Lung (tissue), 11 donors: ENCODE measurements at regions not wholly inside any gene's neighbourhood (a gene's known extent, or its start where the extent isn't known, plus 50 kb on each side); places are given as distances from the start of the nearest gene placed in this dataset.

Source experiments
- ATAC-seq: fragments of 200-7000 bp; cut with Tn5 transposase; one replicate; pipeline ENCODE4 v1.9.1; 2020; ENCODE audit warnings: moderate number of reproducible peaks; ENCODE audit not compliant: insufficient read depth, low FRiP score
- DNase-seq, 3 donors: peaks; one replicate each; pipeline ENCODE4 v3.0.0-alpha.2; 2013 to 2017
- H3K27ac ChIP-seq, 2 donors: one replicate each; pipeline ENCODE4 v1.5.1; 2013; ENCODE audit warnings: mild to moderate bottlenecking in 2 of 2, moderate library complexity in 2 of 2, control low read depth in 1 of 2, inconsistent platforms in 1 of 2, low read depth in 1 of 2, low read length in 1 of 2
- H3K27me3 ChIP-seq, 3 donors: one replicate each; pipeline ENCODE4 v1.5.1; 2013; ENCODE audit warnings: low read length in 2 of 3; ENCODE audit not compliant: control insufficient read depth in 3 of 3, insufficient read depth in 3 of 3
- H3K36me3 ChIP-seq, 4 donors: one replicate each; pipeline ENCODE4 v1.5.1; 2013; ENCODE audit warnings: low read length in 4 of 4, mild to moderate bottlenecking in 1 of 4, moderate library complexity in 1 of 4; ENCODE audit not compliant: control insufficient read depth in 4 of 4, insufficient read depth in 4 of 4
- H3K4me1 ChIP-seq, 5 donors: one replicate each; pipeline ENCODE4 v1.5.1; 2013; ENCODE audit warnings: low read length in 5 of 5, mild to moderate bottlenecking in 2 of 5, moderate library complexity in 1 of 5; ENCODE audit not compliant: control insufficient read depth in 5 of 5, insufficient read depth in 5 of 5
- H3K4me3 ChIP-seq: one replicate; pipeline ENCODE4 v1.5.1; 2013; ENCODE audit warnings: mild to moderate bottlenecking, control low read depth, moderate library complexity
- H3K9ac ChIP-seq, 2 donors: one replicate each; pipeline ENCODE4 v1.5.1; 2013; ENCODE audit warnings: low read length in 2 of 2, control low read depth in 1 of 2; ENCODE audit not compliant: insufficient read depth in 1 of 2
- H3K9me3 ChIP-seq, 4 donors: one replicate each; pipeline ENCODE4 v1.5.1; 2013; ENCODE audit warnings: low read length in 3 of 4, mild to moderate bottlenecking in 1 of 4, moderate library complexity in 1 of 4; ENCODE audit not compliant: control insufficient read depth in 4 of 4, insufficient read depth in 3 of 4
- WGBS, 2 donors: extraction: QIAGEN DNeasy Blood & Tissue Kit; methylation state at CpG; one replicate each; pipeline ENCODE4 v1.1.7; 2013; 5-methylcytosine and 5-hydroxymethylcytosine counted together
- TF ChIP-seq, protein P1 (sequence below): IDR thresholded peaks from 2 replicates; pipeline ENCODE4 v1.5.1; 2012; ENCODE audit warnings: mild to moderate bottlenecking; ENCODE audit errors: control extremely low read depth, extremely low read depth
- donor health status: control.
- donor health status: control.
- donor health status: Bipolar disorder and iron deficiency.
- donor health status: healthy.
- donor health status: DM: yes; HTN: yes; CAD: no.

DNA sequence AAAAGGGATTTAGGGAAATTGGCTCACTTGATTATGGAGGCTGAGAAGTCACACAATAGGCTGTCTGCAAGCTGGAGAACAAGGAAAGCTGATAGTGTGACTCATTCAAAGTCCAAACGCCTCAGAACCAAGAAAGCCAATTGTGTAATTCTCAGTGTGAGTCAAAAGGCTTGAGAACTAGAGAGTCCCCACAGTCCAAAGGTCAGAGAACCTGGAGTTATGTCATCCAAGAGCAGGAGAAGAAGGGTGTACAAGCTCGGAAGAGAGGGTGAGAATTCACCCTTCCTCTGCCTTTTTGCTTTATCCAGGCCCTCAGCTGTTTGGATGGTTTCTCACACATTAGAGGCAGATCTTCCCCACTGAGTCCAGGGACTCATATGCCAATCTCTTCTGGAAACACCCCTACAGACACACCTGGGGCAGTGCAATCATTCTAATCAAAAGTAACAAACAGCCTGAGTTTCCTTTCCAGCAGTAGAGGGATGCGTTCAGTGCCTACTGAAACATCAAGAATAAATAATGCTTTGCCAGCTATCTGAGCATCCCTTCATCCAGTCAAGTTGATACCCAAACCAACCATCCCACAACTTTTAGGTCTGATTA, 271.5 kb downstream of the SATB1 start:
- no peak overlapping the region for H3K9ac ChIP-seq
- no peaks in the 10 kb centered on the region for H3K9me3 ChIP-seq
- no peaks in the 10 kb centered on the region for H3K27me3 ChIP-seq
- no peak overlapping the region for H3K27ac ChIP-seq
- DNase-seq (no peak), ATAC-seq (peak; percentile 58)
- H3K4me3 ChIP-seq, result no peak overlapping the region
- 46 to 59% methylated on average over 3 of the region's 3 CpGs for WGBS, 2 donors
- TF ChIP-seq, protein P1, sequence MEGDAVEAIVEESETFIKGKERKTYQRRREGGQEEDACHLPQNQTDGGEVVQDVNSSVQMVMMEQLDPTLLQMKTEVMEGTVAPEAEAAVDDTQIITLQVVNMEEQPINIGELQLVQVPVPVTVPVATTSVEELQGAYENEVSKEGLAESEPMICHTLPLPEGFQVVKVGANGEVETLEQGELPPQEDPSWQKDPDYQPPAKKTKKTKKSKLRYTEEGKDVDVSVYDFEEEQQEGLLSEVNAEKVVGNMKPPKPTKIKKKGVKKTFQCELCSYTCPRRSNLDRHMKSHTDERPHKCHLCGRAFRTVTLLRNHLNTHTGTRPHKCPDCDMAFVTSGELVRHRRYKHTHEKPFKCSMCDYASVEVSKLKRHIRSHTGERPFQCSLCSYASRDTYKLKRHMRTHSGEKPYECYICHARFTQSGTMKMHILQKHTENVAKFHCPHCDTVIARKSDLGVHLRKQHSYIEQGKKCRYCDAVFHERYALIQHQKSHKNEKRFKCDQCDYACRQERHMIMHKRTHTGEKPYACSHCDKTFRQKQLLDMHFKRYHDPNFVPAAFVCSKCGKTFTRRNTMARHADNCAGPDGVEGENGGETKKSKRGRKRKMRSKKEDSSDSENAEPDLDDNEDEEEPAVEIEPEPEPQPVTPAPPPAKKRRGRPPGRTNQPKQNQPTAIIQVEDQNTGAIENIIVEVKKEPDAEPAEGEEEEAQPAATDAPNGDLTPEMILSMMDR, result no peak
- no peaks in the 10 kb centered on the region for H3K36me3 ChIP-seq
- H3K4me1 ChIP-seq, result no peaks in the 10 kb centered on the region

DNA sequence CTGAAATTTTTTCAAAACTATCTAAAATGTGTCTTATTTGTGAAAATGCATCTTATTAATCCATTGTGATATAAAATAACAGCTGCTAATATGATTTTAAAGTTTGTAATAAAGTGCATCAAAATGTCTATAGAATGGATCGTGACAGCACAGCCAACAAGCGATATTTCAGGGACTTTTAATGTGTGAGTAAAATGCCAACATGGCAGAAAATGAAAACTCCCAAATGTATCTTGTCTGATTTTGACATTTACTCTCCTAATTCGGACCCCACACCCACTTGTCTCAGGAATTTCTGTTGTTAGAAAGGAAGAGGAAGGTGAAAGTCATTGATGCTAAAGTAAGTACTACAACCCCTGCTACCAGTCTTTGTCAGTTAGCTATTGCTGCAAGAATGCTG, 273.9 kb downstream of the SATB1 start:
- WGBS, 2 donors, result 85 to 92% methylated on average over 3 of the region's 3 CpGs
- H3K4me3 ChIP-seq, result no peak overlapping the region
- H3K36me3 ChIP-seq, result no peaks in the 10 kb centered on the region
- H3K9me3 ChIP-seq, result no peaks in the 10 kb centered on the region
- DNase-seq, result no peak
- H3K4me1 ChIP-seq, result no peaks in the 10 kb centered on the region
- ATAC-seq, result no peak
- no peaks in the 10 kb centered on the region for H3K27me3 ChIP-seq
- TF ChIP-seq, protein P1, result no peak
- no peak overlapping the region for H3K9ac ChIP-seq
- H3K27ac ChIP-seq, result no peak overlapping the region

DNA sequence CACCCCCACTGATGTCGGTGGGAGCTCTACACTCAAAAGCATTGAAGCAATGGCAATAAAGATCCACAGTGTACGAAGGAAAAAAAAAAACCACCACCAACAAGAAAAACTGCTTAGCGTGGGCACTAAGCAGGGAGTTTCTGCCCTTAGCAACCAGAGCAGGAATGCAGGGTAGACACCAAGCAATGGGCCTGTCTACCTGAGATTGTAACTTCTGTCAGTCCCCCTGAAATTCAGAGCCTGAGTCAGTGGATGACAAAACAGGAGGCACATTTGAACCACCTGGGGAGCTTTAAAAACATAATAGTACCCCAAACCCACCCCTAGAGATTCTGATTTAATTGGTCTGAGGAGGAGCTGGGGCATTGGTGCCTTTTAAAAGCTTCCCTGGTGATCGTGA, 275.2 kb downstream of the SATB1 start:
- TF ChIP-seq, protein P1, result no peak
- H3K36me3 ChIP-seq, result no peaks in the 10 kb centered on the region
- H3K9ac ChIP-seq, result no peak overlapping the region

DNA sequence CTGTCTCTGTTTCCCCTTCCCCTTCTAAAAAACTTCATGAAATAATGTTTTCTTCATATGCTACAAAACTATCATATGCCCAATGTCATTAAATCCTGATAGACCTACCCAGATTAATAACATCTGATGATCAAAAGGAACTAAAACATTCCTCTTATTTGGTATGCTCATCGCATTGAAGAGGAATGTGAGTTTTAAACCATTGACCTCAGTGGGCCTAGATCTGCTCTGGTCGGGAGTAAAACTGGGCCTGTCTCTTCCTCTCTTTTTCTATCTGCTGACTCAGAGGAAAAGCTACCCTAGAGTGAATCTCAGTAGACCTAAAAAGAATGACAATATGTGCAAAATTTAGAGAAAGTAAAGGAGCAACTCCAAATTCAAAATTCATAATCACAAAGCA, 275.8 kb downstream of the SATB1 start:
- Histone ChIP-seq H3K27ac (no peak overlapping the region), H3K9me3 (no peaks in the 10 kb centered on the region), H3K4me1 (no peaks in the 10 kb centered on the region), H3K9ac (no peak overlapping the region), H3K4me3 (no peak overlapping the region), H3K36me3 (no peaks in the 10 kb centered on the region), H3K27me3 (no peaks in the 10 kb centered on the region)
- ATAC-seq (no peak), DNase-seq (no peak)
- 85 to 87% methylated on average over 2 of the region's 2 CpGs for WGBS, 2 donors
- TF ChIP-seq, protein P1, result no peak

More for the DNA sequence above, 275.2 kb downstream of the SATB1 start:
- no peak overlapping the region for H3K4me3 ChIP-seq
- H3K27me3 ChIP-seq, result no peaks in the 10 kb centered on the region
- H3K4me1 ChIP-seq, result no peaks in the 10 kb centered on the region
- H3K27ac ChIP-seq, result no peak overlapping the region
- no peak for ATAC-seq
- WGBS, 2 donors, result 85 to 91% methylated on average over 4 of the region's 4 CpGs
- DNase-seq, result no peak
- no peaks in the 10 kb centered on the region for H3K9me3 ChIP-seq
